Gastroesophageal sphincter (tissue), 4 donors: ENCODE measurements at regions not wholly inside any gene's neighbourhood (a gene's known extent, or its start where the extent isn't known, plus 50 kb on each side); places are given as distances from the start of the nearest gene placed in this dataset.

Source experiments
- ATAC-seq: fragments of 150-250 bp; one replicate; pipeline ENCODE4 v1.9.1; 2016; ENCODE audit warnings: mild to moderate bottlenecking, moderate library complexity
- H3K27ac ChIP-seq, 4 donors: fragments of 200-600 bp; sonication (generic) in 3 of 4; 1 replicate in 3 of 4; 2 replicates in 1 of 4; pipeline ENCODE4 v1.5.1; 2016 to 2019
- H3K27me3 ChIP-seq: fragments of 200-600 bp; sonication (generic); one replicate; pipeline ENCODE4 v1.5.1; 2019
- H3K36me3 ChIP-seq, 2 donors: fragments of 200-600 bp; sonication (generic); one replicate each; pipeline ENCODE4 v1.5.1; 2019; ENCODE audit warnings: control low read depth in 1 of 2
- H3K4me1 ChIP-seq, 3 donors: fragments of 200-600 bp; sonication (generic); 1 replicate in 2 of 3; 2 replicates in 1 of 3; pipeline ENCODE4 v1.5.1; 2016 to 2019; ENCODE audit warnings: control low read depth in 2 of 3
- H3K4me3 ChIP-seq, 2 donors: fragments of 200-600 bp; sonication (generic); one replicate each; pipeline ENCODE4 v1.5.1; 2019; ENCODE audit warnings: mild to moderate bottlenecking in 1 of 2, moderate library complexity in 1 of 2
- H3K9me3 ChIP-seq, 3 donors: fragments of 200-600 bp; sonication (generic); one replicate each; pipeline ENCODE4 v1.5.1; 2017 to 2019; ENCODE audit warnings: control low read depth in 2 of 3
- EP300 ChIP-seq: sonication (generic); formaldehyde crosslinking; IDR thresholded peaks from one replicate; pipeline ENCODE4 v1.6.1; 2017; ENCODE audit warnings: antibody characterized with exemption, mild to moderate bottlenecking
- POLR2A ChIP-seq, 2 donors: fragments of 450-650 bp; IDR thresholded peaks; one replicate each; pipeline ENCODE4 v1.6.1; 2017; ENCODE audit warnings: antibody characterized with exemption in 2 of 2, mild to moderate bottlenecking in 2 of 2, moderate library complexity in 1 of 2
- POLR2AphosphoS5 ChIP-seq: sonication (generic); formaldehyde crosslinking; IDR thresholded peaks from one replicate; pipeline ENCODE4 v1.6.1; 2017; ENCODE audit warnings: antibody characterized with exemption
- WGBS, 2 donors: methylation state at CpG; one replicate each; pipeline ENCODE4 v1.1.5; 2018; ENCODE audit warnings: low coverage in 1 of 2; 5-methylcytosine and 5-hydroxymethylcytosine counted together
- TF ChIP-seq, protein P1 (sequence below), 4 experiments: fragments of 200-600 bp in 2 of 4; fragments of 450-650 bp in 2 of 4; sonication (generic) in 1 of 4; IDR thresholded peaks; one replicate each; pipeline ENCODE4 v1.5.1; 2017 to 2019; ENCODE audit warnings: antibody characterized with exemption in 4 of 4, mild to moderate bottlenecking in 2 of 4, moderate library complexity in 2 of 4

DNA sequence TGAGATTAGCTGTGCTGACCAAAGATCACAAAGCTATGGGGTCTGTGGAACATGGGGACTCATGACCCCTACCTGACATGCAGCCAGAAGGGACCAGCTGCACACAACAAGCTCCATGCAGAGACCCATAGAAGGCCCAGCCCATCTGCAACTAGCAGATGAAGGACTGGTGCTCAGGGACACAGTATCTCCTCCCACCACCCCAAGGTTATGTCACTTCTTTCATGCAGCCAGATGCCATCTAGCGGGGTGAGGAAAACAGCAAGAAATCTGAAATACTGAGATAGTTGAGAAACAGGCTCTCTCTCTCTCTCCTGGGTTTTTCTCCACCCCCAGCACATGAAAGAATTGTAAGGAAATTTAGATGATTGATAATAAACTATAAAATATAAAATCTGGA lies 161.3 kb upstream of the DAPK1 start:
- TF ChIP-seq EP300 (no peak), POLR2A (IDR thresholded peaks at IDR 0.05) (no peak), POLR2AphosphoS5 (no peak)
- TF ChIP-seq, protein P1, sequence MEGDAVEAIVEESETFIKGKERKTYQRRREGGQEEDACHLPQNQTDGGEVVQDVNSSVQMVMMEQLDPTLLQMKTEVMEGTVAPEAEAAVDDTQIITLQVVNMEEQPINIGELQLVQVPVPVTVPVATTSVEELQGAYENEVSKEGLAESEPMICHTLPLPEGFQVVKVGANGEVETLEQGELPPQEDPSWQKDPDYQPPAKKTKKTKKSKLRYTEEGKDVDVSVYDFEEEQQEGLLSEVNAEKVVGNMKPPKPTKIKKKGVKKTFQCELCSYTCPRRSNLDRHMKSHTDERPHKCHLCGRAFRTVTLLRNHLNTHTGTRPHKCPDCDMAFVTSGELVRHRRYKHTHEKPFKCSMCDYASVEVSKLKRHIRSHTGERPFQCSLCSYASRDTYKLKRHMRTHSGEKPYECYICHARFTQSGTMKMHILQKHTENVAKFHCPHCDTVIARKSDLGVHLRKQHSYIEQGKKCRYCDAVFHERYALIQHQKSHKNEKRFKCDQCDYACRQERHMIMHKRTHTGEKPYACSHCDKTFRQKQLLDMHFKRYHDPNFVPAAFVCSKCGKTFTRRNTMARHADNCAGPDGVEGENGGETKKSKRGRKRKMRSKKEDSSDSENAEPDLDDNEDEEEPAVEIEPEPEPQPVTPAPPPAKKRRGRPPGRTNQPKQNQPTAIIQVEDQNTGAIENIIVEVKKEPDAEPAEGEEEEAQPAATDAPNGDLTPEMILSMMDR (IDR thresholded peaks at IDR 0.05): no peak
- Histone ChIP-seq H3K27me3 (no peaks in the 10 kb centered on the region), H3K4me1 (peaks cover 0 to 14% (median 7%) of the 10 kb centered on the region in 3 donors), H3K9me3 (peaks cover 0 to 7% (median 0%) of the 10 kb centered on the region in 3 donors), H3K4me3 (no peak overlapping the region), H3K36me3 (no peaks in the 10 kb centered on the region), H3K27ac (no peak overlapping the region)
- 75% methylated on average over 1 of the region's 1 CpG; no CpG with 5 or more reads in 1 of the 2 donors for WGBS, 2 donors
- no peak for ATAC-seq

DNA sequence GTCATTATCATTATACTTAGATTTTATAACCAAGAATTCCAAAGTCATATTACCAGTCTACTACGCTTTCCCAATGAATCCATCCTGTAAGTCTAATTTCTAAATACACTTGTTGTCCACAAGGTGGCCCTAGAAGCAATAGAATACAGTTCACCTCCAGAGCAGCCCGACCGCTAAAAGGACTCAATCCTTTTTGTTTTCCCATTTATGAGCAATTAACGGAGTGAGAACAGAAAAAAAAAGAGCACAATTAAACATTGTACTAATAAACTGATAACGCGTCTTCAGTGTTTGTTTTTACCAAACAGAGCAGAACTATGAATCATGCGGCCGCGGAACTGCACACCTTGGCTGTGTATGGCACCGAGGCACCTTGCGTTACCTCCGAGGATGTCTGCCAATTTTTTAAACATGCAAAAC lies 160.7 kb upstream of the DAPK1 start:
- ATAC-seq: peak; percentile 60
- Histone ChIP-seq H3K4me1 (peaks cover 0 to 14% (median 7%) of the 10 kb centered on the region in 3 donors), H3K4me3 (peak overlapping the region; percentile 43 to 55), H3K27ac (peak overlapping the region in 3 of 4 donors; percentile 2 to 42 (median 7)), H3K9me3 (peaks cover 0 to 3% (median 0%) of the 10 kb centered on the region in 3 donors), H3K27me3 (no peaks in the 10 kb centered on the region), H3K36me3 (no peaks in the 10 kb centered on the region)
- TF ChIP-seq EP300: no peak
- TF ChIP-seq POLR2A (IDR thresholded peaks at IDR 0.05): no peak
- TF ChIP-seq POLR2AphosphoS5: peak; percentile 25
- TF ChIP-seq, protein P1 (IDR thresholded peaks at IDR 0.05): peak; percentile 74 to 89 (median 80)
- WGBS, 2 donors: 1 to 2% methylated on average over 12 of the region's 12 CpGs

DNA sequence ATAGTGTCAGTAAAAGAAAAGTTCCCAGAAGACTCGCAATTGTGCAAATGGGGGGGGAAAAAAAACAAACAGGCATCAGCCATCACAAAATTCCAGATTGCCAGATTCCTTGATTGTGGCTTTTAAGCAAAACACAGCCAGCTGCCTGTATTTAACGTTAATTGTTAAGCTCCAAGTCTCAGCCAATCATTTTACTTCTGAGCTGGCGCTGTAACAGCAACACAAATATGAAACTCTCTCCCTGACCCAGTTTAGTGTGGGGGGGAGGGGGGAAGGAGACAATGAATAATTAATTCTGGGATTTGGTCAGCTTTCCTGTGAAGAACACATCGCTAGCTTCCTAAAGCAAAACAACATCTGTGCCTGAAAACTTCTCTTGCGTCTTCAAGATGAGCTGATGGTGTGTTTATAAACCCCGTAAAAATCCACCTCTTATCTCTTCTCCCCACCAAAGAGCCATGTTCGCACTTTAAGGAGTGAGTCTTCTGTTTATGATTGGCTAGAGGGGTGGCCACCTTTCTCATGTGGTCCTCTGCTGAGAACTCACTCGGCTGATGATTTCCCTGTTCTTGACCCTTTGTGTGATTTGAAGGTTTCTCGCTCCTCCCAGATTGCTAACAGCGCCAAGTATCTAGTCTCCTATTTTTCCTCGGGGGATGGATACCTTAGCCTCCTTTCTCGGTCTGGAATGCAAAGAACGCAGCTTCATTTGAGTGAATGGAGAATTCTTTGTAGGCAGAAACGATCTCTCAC lies 160.2 kb upstream of the DAPK1 start:
- Histone ChIP-seq H3K9me3 (no peaks in the 10 kb centered on the region), H3K36me3 (no peaks in the 10 kb centered on the region), H3K4me3 (peak overlapping the region; percentile 43 to 55), H3K27ac (peak overlapping the region in 3 of 4 donors; percentile 2 to 42 (median 7)), H3K4me1 (peaks cover 0 to 14% (median 7%) of the 10 kb centered on the region in 3 donors), H3K27me3 (no peaks in the 10 kb centered on the region)
- 5 to 6% methylated on average over 11 to 13 of the region's 14 CpGs for WGBS, 2 donors
- ATAC-seq: peak; percentile 35
- TF ChIP-seq POLR2A (IDR thresholded peaks at IDR 0.05) (no peak), POLR2AphosphoS5 (no peak), EP300 (no peak)

DNA sequence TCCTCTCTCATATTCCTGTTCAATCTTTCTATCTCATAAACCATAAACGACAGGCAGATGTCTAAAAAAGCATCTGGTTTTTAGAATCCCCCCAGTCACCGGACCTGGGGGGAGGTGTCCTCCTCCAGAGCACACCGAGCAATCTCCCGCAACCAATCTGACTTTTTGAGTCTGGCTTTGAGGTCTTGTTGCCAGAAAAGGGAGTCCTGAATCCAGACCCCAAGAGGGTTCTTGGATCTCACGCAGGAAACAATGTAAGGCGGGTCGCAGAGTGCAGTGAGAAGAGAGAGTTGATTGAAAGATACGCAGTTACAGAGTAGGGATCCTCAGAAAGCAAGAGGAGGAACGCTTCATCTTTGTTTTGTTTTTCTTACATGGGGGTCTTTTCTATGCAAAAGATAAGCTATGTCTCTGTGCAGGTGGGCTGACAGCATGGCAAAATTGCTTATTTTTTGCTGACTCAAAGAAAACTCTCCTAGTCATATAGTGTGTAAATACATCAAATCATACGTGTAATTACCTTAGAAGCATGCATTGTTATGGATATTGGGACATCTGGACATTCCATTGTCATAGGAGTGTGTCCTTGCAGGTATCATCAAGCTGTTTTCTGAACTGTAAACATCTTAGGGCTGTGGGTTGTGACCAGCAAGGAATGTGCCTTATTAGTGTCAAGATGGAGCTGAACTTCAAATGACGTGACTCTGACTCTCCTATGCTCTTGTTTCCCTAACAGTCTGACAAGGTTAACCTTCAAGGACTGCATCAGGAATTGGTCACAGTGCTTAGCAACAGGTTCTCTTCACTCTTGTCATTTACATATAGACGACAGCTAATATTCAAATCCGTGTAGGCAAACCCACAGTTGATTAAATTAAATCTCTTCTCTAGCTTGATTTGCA lies 159.3 kb upstream of the DAPK1 start:
- H3K36me3 ChIP-seq: no peaks in the 10 kb centered on the region
- no peak overlapping the region for H3K4me3 ChIP-seq
- no peak for ATAC-seq
- WGBS, 2 donors: 61 to 70% methylated on average over 6 to 9 of the region's 13 CpGs
- no peaks in the 10 kb centered on the region for H3K9me3 ChIP-seq
- TF ChIP-seq POLR2AphosphoS5 (no peak), POLR2A (IDR thresholded peaks at IDR 0.05) (no peak), EP300 (no peak)
- TF ChIP-seq, protein P1 (IDR thresholded peaks at IDR 0.05): no peak
- H3K27me3 ChIP-seq: no peaks in the 10 kb centered on the region
- peaks cover 0 to 21% (median 10%) of the 10 kb centered on the region in 3 donors for H3K4me1 ChIP-seq
- H3K27ac ChIP-seq: peak overlapping the region in 2 of 4 donors; percentile 7 to 42

DNA sequence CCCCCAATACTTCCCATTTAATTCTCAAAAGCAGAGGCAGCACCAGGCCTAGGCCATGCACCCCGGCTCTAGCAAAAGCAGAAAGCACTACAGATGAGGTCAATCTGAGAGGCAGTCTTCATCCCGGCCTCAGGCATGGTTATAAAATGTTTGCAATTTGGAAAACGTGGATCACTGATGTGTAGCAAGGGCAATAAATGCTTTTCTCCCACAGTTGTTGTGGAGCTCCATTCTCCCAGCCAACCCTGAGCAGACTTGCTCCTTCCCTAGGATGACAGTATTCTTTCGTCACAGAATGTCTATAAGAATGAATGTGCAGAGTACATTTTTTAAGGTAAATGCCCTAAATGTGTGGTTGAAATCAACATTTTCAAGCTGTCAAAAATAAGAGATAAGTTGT lies 157.3 kb upstream of the DAPK1 start:
- no peak overlapping the region for H3K4me3 ChIP-seq
- H3K27me3 ChIP-seq: no peaks in the 10 kb centered on the region
- no peak for TF ChIP-seq EP300
- TF ChIP-seq, protein P1 (IDR thresholded peaks at IDR 0.05): no peak
- TF ChIP-seq POLR2A (IDR thresholded peaks at IDR 0.05): no peak
- no peak for TF ChIP-seq POLR2AphosphoS5
- peaks cover 0 to 21% (median 10%) of the 10 kb centered on the region in 3 donors for H3K4me1 ChIP-seq
- H3K9me3 ChIP-seq: no peaks in the 10 kb centered on the region
- WGBS, 2 donors: 77 to 89% methylated on average over 3 to 4 of the region's 4 CpGs
- no peak overlapping the region for H3K27ac ChIP-seq
- ATAC-seq: no peak
- no peaks in the 10 kb centered on the region for H3K36me3 ChIP-seq
